ENCODE measurements at regions not wholly inside any gene's neighbourhood (a gene's known extent, or its start where the extent isn't known, plus 50 kb on each side); places are given as distances from the start of the nearest gene placed in this dataset.

- TF ChIP-seq, protein P1, sequence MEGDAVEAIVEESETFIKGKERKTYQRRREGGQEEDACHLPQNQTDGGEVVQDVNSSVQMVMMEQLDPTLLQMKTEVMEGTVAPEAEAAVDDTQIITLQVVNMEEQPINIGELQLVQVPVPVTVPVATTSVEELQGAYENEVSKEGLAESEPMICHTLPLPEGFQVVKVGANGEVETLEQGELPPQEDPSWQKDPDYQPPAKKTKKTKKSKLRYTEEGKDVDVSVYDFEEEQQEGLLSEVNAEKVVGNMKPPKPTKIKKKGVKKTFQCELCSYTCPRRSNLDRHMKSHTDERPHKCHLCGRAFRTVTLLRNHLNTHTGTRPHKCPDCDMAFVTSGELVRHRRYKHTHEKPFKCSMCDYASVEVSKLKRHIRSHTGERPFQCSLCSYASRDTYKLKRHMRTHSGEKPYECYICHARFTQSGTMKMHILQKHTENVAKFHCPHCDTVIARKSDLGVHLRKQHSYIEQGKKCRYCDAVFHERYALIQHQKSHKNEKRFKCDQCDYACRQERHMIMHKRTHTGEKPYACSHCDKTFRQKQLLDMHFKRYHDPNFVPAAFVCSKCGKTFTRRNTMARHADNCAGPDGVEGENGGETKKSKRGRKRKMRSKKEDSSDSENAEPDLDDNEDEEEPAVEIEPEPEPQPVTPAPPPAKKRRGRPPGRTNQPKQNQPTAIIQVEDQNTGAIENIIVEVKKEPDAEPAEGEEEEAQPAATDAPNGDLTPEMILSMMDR (IDR thresholded peaks at IDR 0.05; ENCODE audit: borderline replicate concordance, extremely low read depth, insufficient read depth), result no peak
- Histone ChIP-seq H3K27me3 (ENCODE audit: control insufficient read depth, insufficient read depth, low read length) (no peaks in the 10 kb centered on the region), H3K9me3 (ENCODE audit: control insufficient read depth in 2 of 3, insufficient read depth in 1 of 3, low read length in 3 of 3) (no peaks in the 10 kb centered on the region), H3K4me3 (ENCODE audit: low read length in 3 of 3) (no peak overlapping the region), H3K4me1 (ENCODE audit: control insufficient read depth in 2 of 3, insufficient read depth in 2 of 3, low read depth in 1 of 3, low read length in 3 of 3) (no peaks in the 10 kb centered on the region), H3K27ac (ENCODE audit: low read depth in 2 of 2, low read length in 2 of 2) (no peak overlapping the region), H3K36me3 (ENCODE audit: control insufficient read depth in 2 of 3, insufficient read depth in 3 of 3, low read length in 3 of 3) (no peaks in the 10 kb centered on the region), H3K9ac (ENCODE audit: low read length in 3 of 3) (no peak overlapping the region)
- intact Hi-C loops (cut with DNase I), result no loop called here
- FAIRE-seq, result no peak
- no peak for DNase-seq
These were observed 1180.9 kb upstream of the ADGRL3 start for GRCh38 chr4:60019180-60019579.

DNA sequence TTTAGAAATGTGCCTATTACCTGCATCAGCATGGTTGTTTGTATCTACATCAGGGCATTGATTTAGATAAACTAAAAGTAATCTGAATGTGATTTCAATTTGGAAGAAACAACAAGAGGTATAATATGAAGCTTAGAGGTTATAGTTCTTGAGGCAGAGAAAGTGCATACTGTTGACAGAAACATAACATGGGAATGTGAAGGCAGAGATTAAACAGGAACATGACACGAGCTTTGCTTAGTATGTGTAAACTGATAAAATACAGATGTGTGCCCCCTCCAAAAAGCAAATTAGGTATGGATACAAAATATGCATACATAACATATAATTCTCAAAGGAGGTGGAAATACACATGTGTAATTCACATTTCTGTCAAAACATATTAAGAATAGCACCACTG is 1180.2 kb upstream of the ADGRL3 start:
- Histone ChIP-seq H3K36me3 (ENCODE audit: control insufficient read depth in 2 of 3, insufficient read depth in 3 of 3, low read length in 3 of 3) (no peaks in the 10 kb centered on the region), H3K27me3 (ENCODE audit: control insufficient read depth, insufficient read depth, low read length) (no peaks in the 10 kb centered on the region)

DNA sequence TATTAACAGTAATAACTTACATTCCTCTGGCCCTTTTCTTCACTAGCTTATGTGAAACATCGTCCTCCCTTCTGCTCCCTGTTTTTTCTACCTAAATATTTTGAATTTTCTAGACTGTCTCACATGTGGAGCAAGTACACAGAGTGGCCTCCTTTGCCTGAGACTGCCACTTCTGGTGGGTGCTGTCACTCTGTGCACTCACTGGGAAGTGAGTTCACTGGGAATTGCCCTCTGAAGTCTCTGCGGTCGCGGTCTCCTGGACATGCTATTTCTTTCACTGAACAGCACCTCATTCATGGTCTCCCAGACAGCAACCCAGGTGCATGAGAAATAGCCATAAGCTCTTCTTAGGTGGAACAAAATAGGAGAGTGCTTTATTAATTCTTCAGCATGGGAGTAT is 1179.7 kb upstream of the ADGRL3 start:
- FAIRE-seq, result no peak
- Histone ChIP-seq H3K9ac (ENCODE audit: low read length in 3 of 3) (no peak overlapping the region), H3K36me3 (ENCODE audit: control insufficient read depth in 2 of 3, insufficient read depth in 3 of 3, low read length in 3 of 3) (no peaks in the 10 kb centered on the region), H3K9me3 (ENCODE audit: control insufficient read depth in 2 of 3, insufficient read depth in 1 of 3, low read length in 3 of 3) (no peaks in the 10 kb centered on the region), H3K4me3 (ENCODE audit: low read length in 3 of 3) (no peak overlapping the region), H3K27me3 (ENCODE audit: control insufficient read depth, insufficient read depth, low read length) (no peaks in the 10 kb centered on the region), H3K27ac (ENCODE audit: low read depth in 2 of 2, low read length in 2 of 2) (no peak overlapping the region), H3K4me1 (ENCODE audit: control insufficient read depth in 2 of 3, insufficient read depth in 2 of 3, low read depth in 1 of 3, low read length in 3 of 3) (no peaks in the 10 kb centered on the region)
- intact Hi-C loops (cut with DNase I), result no loop called here
- DNase-seq, result peak in 2 of 5 donors; percentile 17 to 27
- TF ChIP-seq, protein P1 (IDR thresholded peaks at IDR 0.05; ENCODE audit: borderline replicate concordance, extremely low read depth, insufficient read depth), result no peak

More for the DNA sequence above, 1180.2 kb upstream of the ADGRL3 start:
- TF ChIP-seq, protein P1 (IDR thresholded peaks at IDR 0.05; ENCODE audit: borderline replicate concordance, extremely low read depth, insufficient read depth), result no peak
- H3K9ac ChIP-seq (ENCODE audit: low read length in 3 of 3), result no peak overlapping the region
- no peak overlapping the region for H3K27ac ChIP-seq (ENCODE audit: low read depth in 2 of 2, low read length in 2 of 2)
- no peak overlapping the region for H3K4me3 ChIP-seq (ENCODE audit: low read length in 3 of 3)
- H3K4me1 ChIP-seq (ENCODE audit: control insufficient read depth in 2 of 3, insufficient read depth in 2 of 3, low read depth in 1 of 3, low read length in 3 of 3), result no peaks in the 10 kb centered on the region
- no peaks in the 10 kb centered on the region for H3K9me3 ChIP-seq (ENCODE audit: control insufficient read depth in 2 of 3, insufficient read depth in 1 of 3, low read length in 3 of 3)
- intact Hi-C loops (cut with DNase I), result no loop called here
- no peak for FAIRE-seq
- DNase-seq, result no peak

- FAIRE-seq, result no peak
- intact Hi-C loops (cut with DNase I), result no loop called here
- Histone ChIP-seq H3K27me3 (ENCODE audit: control insufficient read depth, insufficient read depth, low read length) (no peaks in the 10 kb centered on the region), H3K27ac (ENCODE audit: low read depth in 2 of 2, low read length in 2 of 2) (no peak overlapping the region), H3K9ac (ENCODE audit: low read length in 3 of 3) (no peak overlapping the region), H3K36me3 (ENCODE audit: control insufficient read depth in 2 of 3, insufficient read depth in 3 of 3, low read length in 3 of 3) (no peaks in the 10 kb centered on the region), H3K4me1 (ENCODE audit: control insufficient read depth in 2 of 3, insufficient read depth in 2 of 3, low read depth in 1 of 3, low read length in 3 of 3) (no peaks in the 10 kb centered on the region), H3K9me3 (ENCODE audit: control insufficient read depth in 2 of 3, insufficient read depth in 1 of 3, low read length in 3 of 3) (no peaks in the 10 kb centered on the region), H3K4me3 (ENCODE audit: low read length in 3 of 3) (no peak overlapping the region)
- DNase-seq, result no peak
- TF ChIP-seq, protein P1 (IDR thresholded peaks at IDR 0.05; ENCODE audit: borderline replicate concordance, extremely low read depth, insufficient read depth), result no peak
These were observed 1166.3 kb upstream of the ADGRL3 start for GRCh38 chr4:60033826-60034225.
